Erythroblast (primary cell): ENCODE measurements at regions not wholly inside any gene's neighbourhood (a gene's known extent, or its start where the extent isn't known, plus 50 kb on each side); places are given as distances from the start of the nearest gene placed in this dataset.

ENCODE experiments used
- DNase-seq, 2 experiments: peaks; one replicate each; lab custom pipeline; 2025; lab: John Stamatoyannopoulos, UW
- GATA1 ChIP-seq: IDR thresholded peaks from 2 replicates; pipeline ENCODE4 v1.6.1; 2011; ENCODE audit warnings: low read depth, mild to moderate bottlenecking, control low read depth, low read length, moderate library complexity
- POLR2A ChIP-seq: IDR thresholded peaks from 2 replicates; pipeline ENCODE4 v1.6.1; 2011; ENCODE audit warnings: mild to moderate bottlenecking, low read length

DNA sequence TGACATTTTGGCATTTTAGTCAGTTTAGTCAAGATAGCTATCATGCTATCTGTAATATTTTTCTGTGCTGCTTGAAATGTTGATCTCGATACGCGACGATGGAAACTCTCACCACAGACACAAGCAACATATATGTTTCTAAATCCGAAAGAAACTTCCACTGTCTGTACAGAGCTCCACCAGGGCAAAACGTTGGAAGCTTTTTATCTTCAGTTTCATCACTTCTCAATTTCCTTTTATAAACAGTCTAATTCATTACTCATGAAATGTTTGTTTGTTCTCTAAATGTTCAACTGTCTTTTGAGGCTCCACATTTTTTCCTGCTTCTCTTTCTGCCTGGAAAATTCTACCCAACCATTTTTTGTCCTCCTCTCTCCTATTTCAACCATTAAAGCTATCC, 737.6 kb downstream of the SLC16A7 start:
- DNase-seq = no peak
- TF ChIP-seq GATA1 = no peak
- no peak for TF ChIP-seq POLR2A

DNA sequence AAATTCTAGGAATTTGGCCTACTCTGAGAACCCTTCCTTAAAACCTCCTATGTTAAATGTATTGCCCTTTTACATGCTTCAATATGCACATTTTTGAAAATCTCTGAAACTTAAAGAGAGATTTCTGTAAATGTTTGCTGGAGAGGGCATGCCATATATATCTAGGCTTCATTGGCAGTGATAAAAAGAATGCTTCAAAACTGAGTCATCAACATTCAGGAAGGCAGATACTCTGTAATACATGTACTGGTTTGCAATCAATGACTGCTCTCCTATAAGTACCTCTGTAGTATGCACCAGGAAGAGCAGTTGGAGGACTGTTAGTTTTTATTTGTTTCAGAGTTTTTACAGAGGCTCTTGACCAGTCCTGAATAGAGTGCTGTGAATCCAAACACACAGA, 739.9 kb downstream of the SLC16A7 start:
- DNase-seq = no peak
- TF ChIP-seq GATA1 = no peak
- no peak for TF ChIP-seq POLR2A

DNA sequence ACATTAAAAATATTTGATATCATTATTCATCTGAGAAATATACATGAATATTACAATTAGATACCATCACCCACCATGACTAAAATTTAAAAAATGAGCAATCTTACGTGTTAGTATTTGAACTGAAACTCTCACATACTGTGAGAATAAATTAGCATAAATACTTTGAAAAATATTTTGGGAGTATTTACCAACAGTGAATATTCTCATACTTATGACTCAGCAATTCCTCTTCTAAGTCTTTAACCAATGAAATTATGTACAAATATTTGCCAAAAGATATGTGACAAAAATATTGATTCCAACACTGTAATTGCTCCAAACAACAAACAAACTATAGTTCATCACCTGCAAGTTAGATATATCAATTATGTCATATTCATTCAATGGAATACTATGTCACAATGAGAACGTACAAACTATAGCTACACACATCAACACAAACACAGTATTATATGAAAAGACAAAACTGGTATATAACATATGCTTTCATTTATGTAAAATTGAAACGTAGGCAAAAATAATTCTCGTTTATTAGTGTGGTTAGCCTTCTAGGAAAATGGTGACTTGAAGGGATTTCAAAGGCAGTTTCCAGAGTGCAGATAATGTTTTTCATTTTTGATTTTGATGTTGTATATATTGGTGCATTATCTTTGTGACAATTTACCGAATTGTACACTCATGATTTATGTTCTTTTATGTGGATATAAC, 742.2 kb downstream of the SLC16A7 start:
- no peak for DNase-seq
- TF ChIP-seq GATA1 (no peak), POLR2A (no peak)

DNA sequence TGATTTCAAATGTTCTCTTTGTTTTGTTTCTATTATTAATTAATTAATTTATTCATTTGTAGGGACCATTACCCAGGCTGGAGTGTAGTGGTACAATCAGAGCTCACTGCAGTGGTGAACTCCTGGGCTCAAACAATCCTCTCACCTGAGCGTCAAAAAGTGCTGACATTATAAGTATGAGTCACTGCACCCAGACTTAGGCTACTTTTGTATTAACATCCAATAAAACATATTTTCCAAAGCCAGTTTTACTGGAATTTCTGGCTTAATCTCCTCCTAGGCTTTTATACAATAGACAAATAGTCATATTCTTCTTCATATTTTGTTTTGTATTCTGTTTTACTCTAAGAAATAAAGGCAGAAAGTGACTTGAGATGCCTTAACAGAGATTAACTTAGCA, 749.6 kb downstream of the SLC16A7 start:
- no peak for DNase-seq

DNA sequence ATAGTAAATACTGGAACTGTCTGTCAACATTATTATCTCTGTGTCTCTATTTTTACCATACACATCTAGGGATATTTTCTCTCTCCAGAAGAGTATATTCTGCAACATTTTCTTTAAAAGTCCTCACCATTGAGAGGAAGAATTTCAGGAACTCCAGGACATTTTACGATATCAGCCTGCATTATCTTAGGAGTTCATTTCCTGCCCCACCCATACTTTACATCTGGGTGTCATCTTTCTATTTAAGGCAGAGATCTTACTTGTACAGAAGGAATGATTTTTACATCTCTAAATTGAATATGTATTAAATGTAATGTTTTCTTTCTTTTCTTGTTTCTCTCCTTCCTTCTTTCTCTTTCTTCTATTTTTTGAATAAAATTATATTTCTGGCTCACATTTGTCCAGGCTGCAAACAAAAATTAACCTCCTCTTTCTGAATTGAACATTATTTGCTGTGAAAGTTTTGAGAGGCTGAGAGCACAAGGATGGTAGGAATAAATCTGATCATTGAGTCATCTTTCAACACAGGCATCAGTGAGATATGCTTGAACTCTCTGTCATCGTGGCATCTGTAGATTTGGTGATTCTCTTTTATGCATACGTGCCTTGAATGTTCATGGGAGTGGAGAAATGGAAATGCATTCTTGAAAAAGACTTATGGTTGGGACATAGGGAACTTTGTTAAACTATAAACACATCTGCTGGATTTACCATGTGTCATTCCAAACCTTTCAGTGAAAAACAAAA, 753.6 kb downstream of the SLC16A7 start:
- no peak for TF ChIP-seq POLR2A
- no peak for TF ChIP-seq GATA1

More for the DNA sequence above, 749.6 kb downstream of the SLC16A7 start:
- TF ChIP-seq POLR2A (no peak), GATA1 (no peak)

DNA sequence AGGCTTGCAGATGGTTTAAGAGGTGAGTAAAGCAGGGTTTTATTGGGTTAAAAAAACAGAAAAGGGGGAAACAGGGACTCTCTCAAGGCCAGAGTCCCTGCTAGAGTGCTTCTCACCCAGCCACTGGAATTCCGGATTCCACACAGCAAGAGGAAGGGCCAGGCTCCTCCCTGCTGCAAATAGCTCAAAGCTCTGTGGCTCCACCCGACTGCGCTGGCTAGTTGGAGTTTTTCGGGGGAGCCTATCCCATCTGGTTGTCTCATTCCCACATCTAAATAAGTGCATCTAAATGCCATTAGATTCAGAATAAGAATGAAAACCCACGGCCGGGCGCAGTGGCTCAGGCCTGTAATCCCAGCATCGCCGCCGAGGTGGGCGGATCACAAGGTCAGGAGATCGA, 791.5 kb downstream of the SLC16A7 start:
- TF ChIP-seq GATA1 (no peak), POLR2A (no peak)
- no peak for DNase-seq

More for the DNA sequence above, 753.6 kb downstream of the SLC16A7 start:
- DNase-seq = no peak

DNA sequence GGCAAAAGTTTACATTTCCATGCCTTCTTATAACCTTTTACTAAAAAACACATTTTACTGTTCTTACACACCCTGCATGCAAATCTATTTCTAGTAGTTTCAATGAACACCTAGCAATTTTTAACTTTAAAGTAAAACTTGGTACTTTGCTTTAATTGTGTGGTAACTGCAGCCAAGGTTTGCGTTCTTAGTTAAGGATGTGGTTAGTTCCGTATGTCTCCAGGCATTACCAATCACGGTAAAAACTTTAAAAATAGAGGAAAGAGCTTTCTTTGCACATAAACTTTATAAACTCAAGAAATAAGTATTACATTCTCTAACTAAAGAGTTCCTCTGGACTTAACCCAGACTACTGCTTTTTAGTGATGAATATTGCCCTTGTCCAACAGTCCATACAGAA, 795.2 kb downstream of the SLC16A7 start:
- DNase-seq = no peak
- TF ChIP-seq GATA1 (no peak), POLR2A (no peak)

DNA sequence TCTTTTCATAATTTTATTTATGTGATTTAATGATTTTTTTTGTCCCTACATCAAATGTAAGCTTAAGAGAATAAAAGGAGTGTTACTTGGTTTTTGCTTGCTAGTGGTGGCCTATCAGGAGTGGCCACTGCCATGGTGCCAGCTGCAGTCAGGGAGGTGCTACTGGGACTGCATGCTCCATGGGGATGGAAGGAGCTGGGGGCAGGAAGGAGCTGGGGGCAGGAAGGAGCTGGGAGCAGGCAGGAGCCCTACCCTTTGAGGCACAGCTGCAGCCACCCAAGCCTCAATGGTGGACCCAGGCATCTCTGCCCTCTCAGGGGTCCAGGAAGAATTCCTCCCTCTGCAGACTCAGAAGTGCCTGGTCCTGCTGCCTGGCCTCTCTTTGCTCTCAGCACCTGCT, 796.0 kb downstream of the SLC16A7 start:
- TF ChIP-seq GATA1 (no peak), POLR2A (no peak)
- DNase-seq = no peak

DNA sequence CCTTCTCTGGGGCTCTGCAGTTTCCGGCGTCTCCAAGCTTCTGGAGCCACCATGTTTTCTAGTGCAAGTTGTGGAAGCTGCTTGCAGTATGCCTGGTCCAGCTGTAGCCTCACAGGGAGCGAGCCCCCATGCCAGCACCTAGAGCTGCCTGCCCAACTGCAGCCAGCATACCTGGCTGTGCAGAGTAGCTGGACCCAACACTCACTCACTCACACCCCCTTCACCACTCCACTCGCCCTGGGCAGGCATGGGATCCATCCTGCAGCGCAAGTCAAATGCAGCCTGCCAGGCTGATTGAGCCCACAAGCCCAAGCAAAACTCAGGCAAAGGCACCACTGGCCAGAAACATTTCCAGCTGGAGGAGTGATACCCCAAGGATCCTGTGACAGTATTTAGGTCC, 797.3 kb downstream of the SLC16A7 start:
- TF ChIP-seq POLR2A (no peak), GATA1 (no peak)
- DNase-seq = no peak

DNA sequence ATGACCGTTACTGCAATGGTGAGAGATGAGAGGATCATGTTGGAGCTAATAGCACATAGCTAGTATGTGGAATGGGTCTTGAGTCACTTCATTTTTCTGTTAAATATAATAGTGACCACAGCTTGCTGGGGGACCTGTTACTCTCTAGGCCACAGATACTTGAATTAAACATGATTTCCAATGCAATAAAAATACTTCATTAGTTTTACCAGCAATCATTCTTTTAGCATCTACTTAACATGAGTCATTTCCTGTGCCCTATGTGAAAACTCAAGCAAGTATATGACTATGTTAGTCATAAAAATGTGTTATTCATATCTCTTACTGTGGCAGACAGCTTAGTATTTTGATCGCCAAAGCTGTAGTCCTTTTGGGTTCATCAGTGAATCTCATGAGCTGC, 798.8 kb downstream of the SLC16A7 start:
- DNase-seq = no peak
- TF ChIP-seq POLR2A = no peak
- no peak for TF ChIP-seq GATA1

DNA sequence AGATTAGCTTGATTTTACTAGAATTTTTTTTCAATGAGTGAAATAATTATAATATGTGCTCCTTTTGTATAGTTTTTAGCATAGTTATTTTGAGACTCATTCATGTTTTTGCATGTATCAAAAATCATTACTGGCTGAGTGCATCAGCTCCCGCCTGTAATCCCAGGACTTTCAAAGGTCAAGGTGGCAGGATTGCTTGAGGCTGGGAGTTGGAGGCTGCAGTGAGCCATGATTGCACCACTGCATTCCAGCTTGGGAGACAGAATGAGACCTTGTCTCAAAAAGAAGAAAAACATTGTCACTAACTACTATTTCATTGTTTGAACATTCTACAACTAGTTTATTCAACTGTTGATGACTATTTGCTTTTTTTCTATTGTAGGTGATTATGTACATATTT, 802.7 kb downstream of the SLC16A7 start:
- no peak for TF ChIP-seq POLR2A
- TF ChIP-seq GATA1 = no peak
- no peak for DNase-seq

DNA sequence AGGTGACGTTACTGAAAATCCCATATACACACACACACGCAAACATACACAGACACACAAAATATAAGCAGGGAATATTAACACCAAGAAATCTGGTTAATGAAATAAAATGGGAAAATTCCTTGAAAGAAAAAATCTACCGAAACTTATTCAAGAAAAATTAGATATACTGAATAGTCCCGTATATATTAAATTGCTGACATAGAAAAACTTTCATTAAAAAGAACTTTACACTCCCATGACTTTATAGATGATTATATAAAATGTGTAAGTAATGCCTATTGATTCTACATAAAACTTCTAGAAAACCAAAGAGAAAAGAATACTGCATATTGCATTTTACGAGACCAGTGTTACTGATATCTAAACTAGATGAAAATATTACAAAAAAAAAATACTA, 803.2 kb downstream of the SLC16A7 start:
- TF ChIP-seq GATA1 (no peak), POLR2A (no peak)
- no peak for DNase-seq

DNA sequence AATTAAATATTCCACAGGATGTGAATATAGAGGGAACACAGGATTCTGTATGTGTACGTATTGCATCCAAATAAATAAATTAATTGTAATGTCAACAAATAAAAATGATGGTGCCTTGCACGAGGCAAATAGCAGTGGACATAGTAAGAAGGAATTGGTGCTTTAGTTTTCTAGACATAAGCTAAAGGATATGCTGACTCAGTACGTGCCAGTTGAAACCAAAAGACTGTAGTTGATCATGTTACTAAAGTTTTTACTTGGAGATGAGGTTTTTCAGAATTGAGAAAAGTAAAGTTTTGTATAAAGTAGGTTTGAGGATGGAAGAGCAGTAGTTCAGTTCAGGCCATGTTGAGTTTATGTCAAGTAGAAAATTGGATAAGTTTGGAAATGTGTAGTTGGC, 807.2 kb downstream of the SLC16A7 start:
- no peak for DNase-seq
- no peak for TF ChIP-seq POLR2A
- TF ChIP-seq GATA1 = no peak

DNA sequence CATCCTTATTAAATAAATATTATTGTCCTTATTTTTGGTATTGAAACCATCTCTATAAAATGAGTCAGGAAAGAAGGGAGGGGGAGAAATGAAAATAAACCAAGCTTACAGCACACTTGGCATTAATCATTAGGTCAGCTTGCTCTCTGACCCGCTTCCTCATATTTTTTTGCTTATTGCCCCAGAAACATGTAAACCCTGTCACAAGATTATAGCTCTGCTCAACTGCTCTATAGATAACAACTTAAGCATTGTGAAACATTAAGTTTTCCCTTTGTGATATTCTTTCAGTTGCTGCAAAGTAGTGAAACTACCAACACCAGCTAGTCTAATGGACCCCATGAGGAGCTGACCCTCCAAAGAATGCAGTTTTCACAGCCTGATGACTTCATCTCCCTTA, 819.5 kb downstream of the SLC16A7 start:
- no peak for DNase-seq
- TF ChIP-seq POLR2A = no peak
- TF ChIP-seq GATA1 = no peak
